ENCODE measurements at regions not wholly inside any gene's neighbourhood (a gene's known extent, or its start where the extent isn't known, plus 50 kb on each side); places are given as distances from the start of the nearest gene placed in this dataset.

GRCh38 chr10:125424191-125424847, 258.6 kb downstream of the TEX36 start:
- TF ChIP-seq CTCF (conservative IDR thresholded peaks at IDR 0.05; ENCODE audit: low read depth, low read length): no peak
- H3K4me3 ChIP-seq (ENCODE audit: low read depth, low read length): no peak overlapping the region
- no peak for DNase-seq (ENCODE audit: low read depth)

- no peak overlapping the region for H3K4me3 ChIP-seq (ENCODE audit: low read depth, low read length)
- TF ChIP-seq CTCF (conservative IDR thresholded peaks at IDR 0.05; ENCODE audit: low read depth, low read length): no peak
- DNase-seq (ENCODE audit: low read depth): no peak
Measured at GRCh38 chr10:125423569-125423968, 259.4 kb downstream of the TEX36 start.

- TF ChIP-seq CTCF (conservative IDR thresholded peaks at IDR 0.05; ENCODE audit: low read depth, low read length): no peak
- no peak overlapping the region for H3K4me3 ChIP-seq (ENCODE audit: low read depth, low read length)
- no peak for DNase-seq (ENCODE audit: low read depth)
Measured at GRCh38 chr10:125419831-125420230, 259.5 kb upstream of the CTBP2 start.

GRCh38 chr10:125419146-125419545, 258.8 kb upstream of the CTBP2 start:
- no peak for TF ChIP-seq CTCF (conservative IDR thresholded peaks at IDR 0.05; ENCODE audit: low read depth, low read length)
- no peak overlapping the region for H3K4me3 ChIP-seq (ENCODE audit: low read depth, low read length)
- no peak for DNase-seq (ENCODE audit: low read depth)

GRCh38 chr10:125417605-125418004, 257.2 kb upstream of the CTBP2 start:
- no peak for TF ChIP-seq CTCF (conservative IDR thresholded peaks at IDR 0.05; ENCODE audit: low read depth, low read length)
- no peak for DNase-seq (ENCODE audit: low read depth)
- no peak overlapping the region for H3K4me3 ChIP-seq (ENCODE audit: low read depth, low read length)

GRCh38 chr10:125415964-125416363, 255.6 kb upstream of the CTBP2 start:
- no peak for TF ChIP-seq CTCF (conservative IDR thresholded peaks at IDR 0.05; ENCODE audit: low read depth, low read length)
- H3K4me3 ChIP-seq (ENCODE audit: low read depth, low read length): no peak overlapping the region
- no peak for DNase-seq (ENCODE audit: low read depth)

GRCh38 chr10:125415006-125415633, 254.8 kb upstream of the CTBP2 start:
- no peak overlapping the region for H3K4me3 ChIP-seq (ENCODE audit: low read depth, low read length)
- TF ChIP-seq CTCF (conservative IDR thresholded peaks at IDR 0.05; ENCODE audit: low read depth, low read length): no peak
- DNase-seq (ENCODE audit: low read depth): no peak
